GM20431 (cell line): ENCODE measurements at regions not wholly inside any gene's neighbourhood (a gene's known extent, or its start where the extent isn't known, plus 50 kb on each side); places are given as distances from the start of the nearest gene placed in this dataset.
"Not testable (repeated sequence)": the region's sequence is repeated elsewhere in the genome, so short reads cannot be mapped to it uniquely, and the experiment has no call there.

Experiments used
- in situ Hi-C: fragments of 300-500 bp; cut with MseI, MboI; formaldehyde crosslinking; loops from one replicate; pipeline ENCODE4 v1.15.0; 2020; ENCODE audit warnings: low sequenced_read_pairs; ENCODE audit not compliant: unreplicated experiment

DNA sequence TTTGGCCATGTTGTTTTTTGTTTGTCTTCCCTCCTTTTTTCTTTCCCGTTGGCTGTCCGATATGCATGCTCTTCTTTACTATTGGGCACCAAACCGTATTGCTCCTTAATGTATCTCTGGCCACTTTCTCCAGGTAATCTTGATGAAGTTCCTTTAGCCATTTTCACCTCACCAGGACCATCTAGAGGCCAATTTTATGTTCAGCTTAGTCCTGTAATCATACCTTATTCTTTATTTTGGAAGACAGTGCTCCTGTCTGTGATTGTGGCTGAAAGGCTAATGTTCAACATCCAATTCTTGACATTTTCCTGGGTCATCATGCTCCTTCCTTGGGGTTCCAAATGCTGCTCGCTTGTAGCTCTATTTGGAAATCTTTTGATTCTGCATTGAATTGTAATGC lies 169.5 kb downstream of the S1PR1 start:
- in situ Hi-C loops: no loop called here

DNA sequence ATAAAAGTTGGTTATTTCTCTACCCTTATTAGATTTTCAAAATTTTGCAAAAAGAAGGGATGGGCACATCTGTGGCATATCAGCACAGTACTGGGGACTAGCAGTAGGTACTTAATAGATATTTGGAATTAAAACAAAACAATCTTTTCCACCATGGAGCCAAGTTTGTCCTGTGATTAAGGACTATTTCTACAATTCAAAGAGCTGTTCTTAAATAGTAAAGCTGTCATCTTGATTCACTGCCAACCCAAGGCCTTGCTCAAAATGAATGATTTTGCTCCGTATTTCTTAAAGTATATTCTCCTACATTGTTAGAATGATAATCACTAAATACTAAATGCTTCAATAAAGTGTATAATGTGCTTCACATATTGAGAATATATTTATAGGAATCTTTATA lies 169.9 kb downstream of the S1PR1 start:
- in situ Hi-C loops: no loop called here

DNA sequence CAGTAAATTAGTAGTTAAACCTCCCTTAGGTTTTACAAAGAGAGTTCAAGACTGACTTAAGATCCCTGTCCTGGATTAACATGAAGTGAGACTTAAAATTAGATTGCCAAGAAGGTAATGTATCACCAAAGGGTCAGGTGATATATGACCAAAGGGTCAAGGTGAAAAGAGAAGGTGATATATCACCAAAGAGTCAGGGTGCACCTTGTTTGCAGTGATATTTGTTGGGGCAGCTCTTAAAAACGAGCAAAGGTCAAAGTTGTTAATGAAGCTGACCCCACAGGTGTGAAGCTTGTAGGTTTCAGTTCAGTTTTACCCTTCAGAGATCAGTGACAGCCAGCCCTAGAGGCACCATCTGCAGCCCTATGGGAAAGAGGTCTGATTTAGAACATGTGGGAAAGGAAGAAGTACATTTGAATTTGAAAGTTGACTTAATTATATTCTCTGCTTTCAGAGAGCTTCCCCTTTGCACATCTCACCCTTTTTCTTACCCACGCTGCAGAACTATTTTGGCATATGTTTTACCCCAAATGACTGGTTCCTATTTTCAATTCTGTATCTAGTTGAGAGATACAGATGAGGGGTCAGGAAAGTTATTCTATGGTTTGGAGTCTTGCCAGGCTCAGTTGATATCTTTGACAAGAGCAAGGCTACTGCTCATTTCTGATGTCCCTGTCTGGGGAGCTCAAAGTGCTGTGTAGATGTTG lies 170.8 kb downstream of the S1PR1 start:
- in situ Hi-C loops: no loop called here

DNA sequence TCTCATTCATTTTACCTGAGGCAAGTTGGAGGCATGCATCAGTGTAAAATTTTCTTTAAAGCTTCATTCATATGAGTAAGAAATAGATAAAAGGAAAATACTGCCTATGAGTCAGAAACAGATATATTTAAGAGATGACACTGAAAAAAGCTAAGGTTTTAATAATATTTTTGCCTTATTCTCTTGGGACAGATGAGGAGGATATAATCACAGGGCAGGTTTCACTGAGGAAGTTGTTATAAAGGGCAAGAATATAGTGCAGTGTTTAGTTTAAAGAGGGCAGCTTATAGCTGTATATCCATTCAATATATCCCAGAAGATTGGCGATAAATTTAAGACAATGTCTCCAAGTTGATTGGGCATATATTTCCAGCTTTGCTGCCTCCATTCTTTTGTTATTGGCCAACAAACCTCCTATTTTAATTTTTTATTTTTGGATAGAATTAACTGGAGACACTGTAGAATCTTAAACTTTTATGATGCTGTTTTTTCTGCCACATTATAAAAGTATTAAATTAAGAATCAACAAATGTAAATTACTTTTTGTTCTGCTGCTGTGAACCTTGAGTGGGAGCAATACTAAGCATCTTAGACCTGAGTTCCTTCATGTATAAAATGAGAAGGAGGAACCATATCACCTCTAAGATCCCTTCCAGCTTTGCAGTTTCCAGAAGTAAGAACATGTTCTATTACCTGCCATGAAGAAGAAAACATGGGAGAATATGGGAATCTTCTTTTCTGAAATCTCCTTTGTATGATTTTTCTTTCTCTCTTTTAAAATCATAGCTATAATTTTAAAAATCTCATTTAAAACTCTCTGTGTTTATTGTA lies 171.6 kb downstream of the S1PR1 start:
- in situ Hi-C loops: no loop called here

DNA sequence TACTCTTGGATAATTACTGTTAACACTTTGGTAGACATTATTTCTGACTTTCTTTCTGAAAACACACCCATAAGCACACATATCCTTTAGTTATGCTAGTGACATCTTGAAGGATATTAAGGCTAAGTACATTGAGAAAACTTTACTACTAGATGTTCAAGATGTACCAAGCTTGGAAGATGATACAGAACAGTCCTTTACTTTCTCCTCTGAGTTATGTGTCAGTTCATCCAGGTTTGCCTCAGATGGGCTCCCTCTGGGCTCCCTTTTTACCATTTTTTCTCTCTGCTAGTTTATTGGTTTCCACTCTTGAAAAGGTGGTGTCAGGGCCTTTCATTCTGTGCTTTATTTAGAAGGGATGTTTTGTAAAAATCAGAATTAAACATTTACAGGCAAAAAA lies 172.3 kb downstream of the S1PR1 start:
- in situ Hi-C loops: no loop called here

DNA sequence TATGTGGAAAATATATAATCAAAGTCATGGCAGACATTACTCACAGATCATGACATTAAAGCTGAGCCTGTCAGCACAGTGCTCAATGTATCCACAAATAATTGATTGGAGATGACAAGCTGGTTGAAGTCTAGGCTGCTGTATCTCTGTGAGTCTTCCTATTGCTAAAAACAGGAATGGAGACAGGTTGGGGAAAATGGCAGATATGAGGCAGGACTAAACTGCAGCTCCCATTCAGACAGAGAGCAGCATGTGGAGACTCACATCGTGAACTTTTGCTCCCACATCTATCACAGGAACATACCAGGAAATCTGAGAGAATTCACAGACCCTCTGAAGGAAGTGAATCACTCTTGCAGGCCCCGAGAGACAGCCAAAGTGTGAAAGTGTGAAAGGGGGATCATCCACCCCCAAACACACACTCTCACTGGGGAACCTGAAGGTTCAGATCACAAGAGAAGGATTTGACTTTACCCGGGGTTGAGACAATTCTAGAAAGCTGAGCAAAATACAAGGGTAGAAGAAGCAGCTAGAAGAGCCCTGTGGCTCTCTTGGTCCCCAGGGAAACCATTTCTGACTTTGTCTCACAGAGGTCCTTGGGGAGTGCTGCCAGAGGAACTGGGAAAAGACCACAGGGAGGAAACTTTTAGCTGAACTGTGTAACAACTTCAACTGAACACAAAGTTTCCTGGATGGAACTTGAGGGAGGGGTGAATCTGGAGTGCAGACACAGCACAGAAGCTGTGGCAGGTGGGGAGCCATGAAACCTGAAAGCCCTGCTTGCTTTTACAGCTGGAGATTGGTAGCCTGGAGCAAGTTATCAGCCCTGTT lies 173.4 kb downstream of the S1PR1 start:
- in situ Hi-C loops: no loop called here

DNA sequence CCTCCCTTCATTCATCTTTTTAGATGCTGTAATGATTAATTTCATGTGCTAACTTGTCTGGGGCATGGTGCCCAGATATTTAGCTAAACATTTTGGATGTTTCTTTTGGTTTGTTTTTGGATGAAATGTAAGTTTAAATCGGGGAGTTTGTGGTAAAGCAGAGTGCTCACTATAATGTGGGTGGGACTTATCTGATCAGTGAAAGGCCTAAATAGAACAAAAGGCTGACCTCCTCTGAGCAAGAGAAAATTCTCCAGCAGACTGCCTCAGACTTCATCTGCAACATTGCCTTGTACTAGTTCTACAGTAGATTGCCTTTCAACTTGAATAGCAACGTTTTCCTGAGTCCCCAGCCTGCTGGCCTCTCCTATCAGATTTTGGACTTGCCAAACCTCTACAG lies 183.6 kb downstream of the S1PR1 start:
- in situ Hi-C loops: no loop called here

DNA sequence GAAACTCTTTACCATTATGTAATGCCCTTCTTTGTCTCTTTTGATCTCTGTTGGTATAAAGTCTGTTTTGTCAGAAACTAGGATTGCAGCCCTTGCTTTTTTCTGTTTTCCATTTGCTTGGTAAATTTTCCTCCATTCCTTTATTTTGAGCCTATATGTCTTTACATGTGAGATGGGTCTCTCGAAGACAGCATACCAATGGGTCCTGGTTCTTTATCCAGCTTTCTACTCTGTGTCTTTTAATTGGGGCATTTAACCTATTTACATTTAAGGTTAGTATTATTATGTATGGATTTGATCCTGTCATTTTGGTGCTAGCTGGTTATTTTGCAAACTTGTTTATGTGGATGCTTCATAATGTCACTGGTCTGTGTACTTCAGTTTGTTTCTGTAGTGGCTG lies 191.3 kb downstream of the S1PR1 start:
- in situ Hi-C loops: loop anchor here (25.0 kb wide), 1 partner anchor 116 kb away; no protein-coding TSS in a partner anchor

DNA sequence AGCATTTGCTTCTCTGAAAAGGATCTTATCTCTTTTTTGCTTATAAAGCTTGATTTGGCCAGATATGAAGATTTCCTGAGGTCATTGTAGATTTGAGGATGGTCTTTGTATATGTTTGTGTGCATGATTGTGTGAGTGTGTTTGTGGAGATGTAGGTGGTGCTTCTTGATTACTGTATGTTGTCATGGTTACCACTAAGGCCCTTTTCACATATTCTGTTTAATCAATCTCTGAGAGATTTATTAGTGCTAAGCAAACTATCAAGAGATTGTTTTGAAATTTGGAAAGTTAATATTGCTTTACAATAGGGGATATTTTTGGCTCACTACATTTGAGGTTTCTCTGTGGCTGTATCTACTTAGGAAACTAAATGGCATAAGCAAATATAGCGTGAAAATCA lies 191.7 kb downstream of the S1PR1 start:
- in situ Hi-C loops: loop anchor here (25.0 kb wide), 1 partner anchor 116 kb away; no protein-coding TSS in a partner anchor

DNA sequence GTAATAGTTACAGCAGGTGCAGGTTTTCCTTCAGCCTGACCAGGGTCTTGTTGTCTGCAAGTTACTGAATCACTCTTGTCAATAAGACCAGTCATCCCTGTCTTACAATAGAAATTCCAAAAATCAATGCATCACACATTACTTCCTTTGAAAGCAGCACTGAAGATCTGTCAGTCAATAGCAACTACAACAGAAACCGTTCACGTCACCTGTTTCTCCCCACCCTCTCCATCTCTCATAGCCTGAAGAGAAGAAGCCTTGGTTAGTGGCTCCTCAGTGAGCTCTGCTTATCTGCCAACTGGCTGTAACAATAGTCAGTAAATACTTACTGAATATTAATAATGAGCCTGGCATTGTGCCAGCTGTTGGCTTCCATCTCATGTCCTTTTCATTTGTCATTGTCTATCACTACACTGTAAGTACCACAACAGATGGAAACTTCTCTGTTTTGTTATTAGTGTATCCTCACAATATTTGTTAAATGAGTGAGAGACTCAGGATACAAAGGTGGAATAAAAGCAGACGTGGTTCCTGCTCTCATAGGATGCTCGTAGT lies 195.2 kb downstream of the S1PR1 start:
- in situ Hi-C loops: loop anchor here (25.0 kb wide), 1 partner anchor 120 kb away; no protein-coding TSS in a partner anchor

DNA sequence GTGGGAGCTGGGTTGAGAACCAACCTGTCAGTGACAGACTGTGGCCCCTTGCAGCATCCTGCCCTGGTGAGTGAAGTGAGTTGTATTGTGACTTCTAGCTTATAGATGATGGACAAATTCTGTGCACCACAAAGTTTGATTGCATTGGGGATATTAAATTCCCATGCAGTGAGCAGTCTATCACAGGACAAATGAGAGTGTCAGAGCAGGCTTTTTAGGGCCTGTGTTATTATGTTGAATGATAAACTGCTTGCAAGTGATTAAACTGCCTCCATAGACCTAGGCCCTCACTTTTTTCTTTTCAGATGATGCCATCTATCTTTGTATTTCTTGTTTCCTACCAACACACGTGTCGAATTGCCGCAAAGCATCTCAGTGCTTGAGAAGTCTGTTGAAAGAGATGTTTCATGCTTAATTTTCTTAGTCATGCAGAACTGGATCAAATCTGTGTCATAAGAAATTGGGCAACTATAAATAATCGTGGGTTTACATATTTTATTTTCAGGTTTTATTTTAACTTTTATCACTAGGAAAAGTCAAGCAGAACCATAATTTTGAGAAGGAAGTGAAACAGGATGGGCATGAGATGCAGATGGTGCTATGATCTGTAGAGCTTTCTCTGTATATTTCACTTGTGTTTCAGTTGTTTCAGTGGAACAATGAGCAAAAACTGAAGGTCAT lies 199.2 kb downstream of the S1PR1 start:
- in situ Hi-C loops: loop anchor here (25.0 kb wide), 1 partner anchor 124 kb away; no protein-coding TSS in a partner anchor

DNA sequence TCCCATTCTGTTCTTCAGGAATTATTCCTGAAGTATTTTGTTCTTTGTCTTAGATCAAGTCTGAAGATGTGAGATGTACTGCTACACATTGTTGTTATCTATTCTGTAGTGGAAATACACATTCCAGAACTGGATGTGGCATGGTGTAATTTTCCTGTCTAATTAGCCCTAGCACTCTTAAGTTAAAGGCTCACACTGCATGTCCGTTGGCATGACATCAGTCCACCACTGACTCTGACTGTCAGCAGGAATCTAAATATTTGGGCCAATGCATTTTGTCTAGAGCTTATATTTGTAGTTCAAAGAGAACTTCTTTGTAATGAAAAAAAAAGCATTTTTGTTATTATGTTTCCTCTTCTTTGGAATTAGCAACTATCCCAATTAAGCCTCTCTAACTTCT lies 201.0 kb downstream of the S1PR1 start:
- in situ Hi-C loops: loop anchor here (25.0 kb wide), 1 partner anchor 125 kb away; no protein-coding TSS in a partner anchor

DNA sequence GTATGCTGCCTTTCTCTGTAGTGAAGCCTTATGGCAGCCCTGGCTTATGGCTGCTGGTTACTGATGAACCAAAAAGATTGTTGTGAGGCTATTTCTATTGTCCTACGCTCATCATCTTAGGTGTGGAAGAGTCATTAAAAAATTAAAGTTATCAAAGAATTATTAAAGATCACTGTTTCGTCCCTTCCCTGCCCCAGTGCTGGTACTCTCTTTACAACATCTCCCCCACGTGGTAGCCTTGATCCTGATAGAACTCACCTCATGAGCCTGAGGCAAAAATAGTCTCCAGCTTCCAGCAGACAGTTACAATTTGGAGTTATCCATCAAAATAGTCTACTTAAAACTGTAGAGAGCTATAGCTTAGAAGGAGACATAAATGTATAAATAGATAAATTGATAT lies 201.5 kb downstream of the S1PR1 start:
- in situ Hi-C loops: loop anchor here (25.0 kb wide), 1 partner anchor 126 kb away; no protein-coding TSS in a partner anchor

DNA sequence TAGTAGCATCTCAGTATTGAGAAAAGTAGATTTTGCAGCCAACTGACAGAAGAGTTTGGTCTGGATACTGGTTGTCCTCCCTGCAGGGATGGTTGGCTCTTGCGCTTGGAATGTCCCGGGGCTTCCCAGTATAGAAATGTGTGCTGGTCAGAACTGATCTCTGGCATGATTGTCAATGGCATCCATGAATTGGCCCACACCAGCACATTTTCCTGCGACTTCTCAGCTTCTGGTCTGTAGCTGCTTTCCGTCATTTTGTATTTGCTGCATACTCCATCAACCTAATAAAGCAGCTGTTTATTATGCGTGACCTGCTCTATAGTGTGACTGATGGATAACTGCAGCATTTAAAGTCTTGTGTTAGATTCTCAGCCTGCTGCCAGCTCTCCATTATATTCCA lies 203.7 kb downstream of the S1PR1 start:
- in situ Hi-C loops: loop anchor here (25.0 kb wide), 1 partner anchor 128 kb away; no protein-coding TSS in a partner anchor

DNA sequence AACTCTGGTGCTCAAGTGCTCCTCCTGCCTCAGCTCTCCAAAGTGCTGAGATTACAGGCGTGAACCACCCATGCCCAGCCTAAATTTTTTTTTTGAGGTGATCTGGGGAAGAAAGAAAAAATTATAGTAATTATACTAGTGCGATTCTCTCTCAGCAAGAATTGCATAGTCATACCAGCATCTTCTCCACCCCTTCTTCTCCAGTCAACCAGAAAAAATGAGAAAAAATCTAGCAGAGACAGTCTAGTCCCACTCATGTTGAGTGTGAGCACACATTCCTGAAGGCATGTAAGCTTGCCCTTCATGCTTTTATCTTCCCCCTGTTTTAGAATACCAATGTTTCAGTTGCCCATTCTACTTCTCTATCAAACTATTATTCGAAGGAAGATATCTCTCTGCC lies 207.6 kb downstream of the S1PR1 start:
- in situ Hi-C loops: loop anchor here (25.0 kb wide), 1 partner anchor 132 kb away; no protein-coding TSS in a partner anchor

DNA sequence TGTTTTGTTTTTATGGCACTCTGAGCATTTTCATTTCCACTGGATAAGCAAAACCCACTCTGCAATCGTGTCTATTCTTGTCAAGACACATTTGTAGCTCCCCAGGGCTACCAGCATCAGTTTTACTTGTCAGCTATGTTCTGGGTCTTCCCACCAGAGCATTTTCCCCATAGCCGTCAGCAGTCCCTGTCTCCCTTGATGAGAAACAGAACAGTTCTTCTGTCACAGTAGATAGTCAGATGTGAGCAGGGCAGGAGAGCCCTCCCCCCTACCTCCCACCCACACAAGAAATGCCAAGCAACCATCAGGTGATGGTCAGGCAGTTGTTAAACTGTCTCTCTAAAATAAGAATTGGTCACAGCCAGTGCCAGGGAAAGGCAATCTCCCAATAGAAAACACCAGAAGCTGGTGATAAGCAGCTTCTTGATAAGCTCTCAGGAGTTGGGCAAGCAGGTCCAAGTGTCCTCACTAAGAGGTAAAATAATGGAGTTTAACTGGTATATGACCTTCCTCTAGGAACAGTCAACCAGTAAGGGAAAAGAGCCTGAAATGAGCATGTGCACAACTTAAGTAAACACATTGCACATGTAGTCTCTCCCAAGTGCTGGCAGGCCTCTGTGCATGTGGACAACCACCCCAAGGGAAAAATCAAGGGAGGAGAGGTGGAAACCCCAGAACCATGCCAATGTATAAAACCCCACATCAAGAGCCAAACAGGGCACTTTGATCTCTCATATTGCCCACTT lies 208.2 kb downstream of the S1PR1 start:
- in situ Hi-C loops: loop anchor here (25.0 kb wide), 1 partner anchor 133 kb away; no protein-coding TSS in a partner anchor

DNA sequence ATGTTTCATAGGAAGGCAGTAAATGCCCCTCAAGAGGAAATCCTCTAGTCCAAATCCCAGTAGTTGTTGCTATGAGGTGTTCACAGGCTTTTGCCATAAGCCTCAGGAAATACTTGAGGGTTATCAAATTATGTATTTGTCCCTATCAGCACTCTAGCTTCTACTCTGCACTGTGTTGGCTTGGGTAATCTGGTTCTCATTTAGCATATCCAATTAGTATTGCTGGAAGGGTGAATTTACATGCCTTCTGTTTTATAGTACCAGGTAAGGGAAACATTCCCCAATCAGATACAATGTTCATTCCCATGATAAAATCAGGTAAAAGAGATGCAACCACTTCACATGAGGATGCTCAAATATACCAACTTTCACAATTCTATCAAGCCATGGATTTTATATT lies 211.2 kb downstream of the S1PR1 start:
- in situ Hi-C loops: loop anchor here (25.0 kb wide), 1 partner anchor 136 kb away; no protein-coding TSS in a partner anchor

DNA sequence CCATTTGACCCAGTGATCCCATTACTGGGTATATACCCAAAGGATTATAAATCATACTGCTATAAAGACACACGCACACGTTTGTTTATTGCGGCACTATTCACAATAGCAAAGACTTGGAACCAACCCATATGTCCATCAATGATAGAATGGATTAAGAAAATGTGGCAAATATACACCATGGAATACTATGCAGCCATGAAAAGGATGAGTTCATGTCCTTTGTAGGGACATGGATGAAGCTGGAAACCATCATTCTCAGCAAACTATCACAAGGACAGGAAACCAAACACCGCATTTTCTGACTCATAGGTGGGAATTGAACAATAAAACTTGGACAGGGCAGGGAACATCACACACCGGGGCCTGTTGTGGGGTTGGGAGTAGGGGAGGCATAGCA lies 213.9 kb downstream of the S1PR1 start:
- in situ Hi-C loops: not testable (repeated sequence)

DNA sequence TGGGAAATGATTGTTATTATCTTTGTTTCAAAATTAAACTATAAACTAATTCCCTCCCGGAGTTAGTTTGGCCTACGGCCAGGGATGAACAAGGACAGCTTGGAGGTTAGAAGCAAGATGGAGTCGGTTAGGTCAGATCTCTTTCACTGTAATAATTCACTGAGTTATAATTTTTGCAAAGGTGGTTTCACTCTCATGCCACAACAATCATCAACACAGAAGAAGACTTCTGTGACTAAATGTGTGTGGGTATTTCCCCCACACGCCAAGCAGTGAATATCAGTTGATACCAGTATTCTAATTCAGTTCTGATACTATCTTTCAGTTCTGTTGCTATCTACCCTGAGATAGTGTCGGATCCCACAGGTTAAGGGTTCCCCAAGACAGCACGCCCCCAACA lies 215.1 kb downstream of the S1PR1 start:
- in situ Hi-C loops: no loop called here
